ENCODE measurements at regions not wholly inside any gene's neighbourhood (a gene's known extent, or its start where the extent isn't known, plus 50 kb on each side); places are given as distances from the start of the nearest gene placed in this dataset.

GRCh38 chr5:3508395-3508794 is 87.2 kb upstream of the IRX1 start:
- no peak overlapping the region for H3K4me2 ChIP-seq (ENCODE audit: extremely low read depth, insufficient read depth, low read length)
- H3K9me3 ChIP-seq (ENCODE audit: control insufficient read depth, insufficient read depth, low read depth, low read length) = no peaks in the 10 kb centered on the region
- no peak for DNase-seq (ENCODE audit: low read depth in 2 of 2)
- TF ChIP-seq EZH2 (IDR thresholded peaks at IDR 0.05; ENCODE audit: low read length, missing control alignments) = no peak
- TF ChIP-seq CTCF (conservative IDR thresholded peaks at IDR 0.05 in 1 of 2, IDR thresholded peaks at IDR 0.05 in 1 of 2; ENCODE audit: low read depth in 1 of 2, low read length in 2 of 2) = no peak
- H4K20me1 ChIP-seq (ENCODE audit: control insufficient read depth, extremely low read depth, insufficient read depth, low read length) = no peaks in the 10 kb centered on the region
- H3K36me3 ChIP-seq (ENCODE audit: control insufficient read depth, insufficient read depth, low read length) = no peaks in the 10 kb centered on the region
- no peaks in the 10 kb centered on the region for H3K79me2 ChIP-seq (ENCODE audit: control insufficient read depth, insufficient read depth, low read length)
- no peak overlapping the region for H2AFZ ChIP-seq (ENCODE audit: low read length)
- no peaks in the 10 kb centered on the region for H3K27me3 ChIP-seq (ENCODE audit: control insufficient read depth, insufficient read depth, low read length)
- H3K27ac ChIP-seq (ENCODE audit: insufficient read depth, low read length) = no peak overlapping the region
- no peak overlapping the region for H3K4me3 ChIP-seq (replicated peaks in 1 of 4; ENCODE audit: control extremely low read depth in 1 of 4, insufficient read depth in 1 of 4, low read depth in 3 of 4, low read length in 4 of 4)
- H3K9ac ChIP-seq (ENCODE audit: insufficient read depth, low read length) = no peak overlapping the region
- H3K4me1 ChIP-seq (ENCODE audit: control insufficient read depth, extremely low read depth, insufficient read depth, low read length) = no peaks in the 10 kb centered on the region

DNA sequence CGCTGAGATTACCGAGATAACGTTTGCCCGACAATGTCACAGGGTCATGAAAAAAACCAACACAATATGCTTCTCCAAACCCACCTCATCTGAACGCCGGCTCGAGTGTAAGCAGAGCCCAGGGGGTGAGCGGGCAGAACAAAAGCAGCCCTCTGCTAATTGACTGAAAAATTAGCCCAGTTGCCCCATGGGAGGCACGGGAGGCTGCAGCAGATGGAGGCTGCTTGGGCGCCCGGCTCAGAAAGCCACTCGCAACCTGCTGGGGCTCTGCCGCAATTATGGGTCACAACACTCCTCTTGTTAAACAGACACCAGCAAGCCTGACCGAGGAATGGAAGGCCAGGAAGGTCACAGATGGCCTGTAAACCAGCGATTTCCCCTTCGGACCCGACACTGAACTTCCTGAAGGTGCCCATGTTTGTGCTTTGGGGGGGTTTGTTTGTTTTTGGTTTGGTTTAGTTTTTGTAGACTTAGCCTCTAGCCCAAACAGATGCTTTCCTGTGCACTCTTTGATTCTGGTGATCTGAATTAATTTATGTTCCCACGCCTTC is 104.6 kb upstream of the IRX1 start:
- Histone ChIP-seq H3K36me3 (ENCODE audit: control insufficient read depth, insufficient read depth, low read length) (no peaks in the 10 kb centered on the region), H3K4me2 (ENCODE audit: extremely low read depth, insufficient read depth, low read length) (no peak overlapping the region), H3K79me2 (ENCODE audit: control insufficient read depth, insufficient read depth, low read length) (no peaks in the 10 kb centered on the region), H3K27me3 (ENCODE audit: control insufficient read depth, insufficient read depth, low read length) (no peaks in the 10 kb centered on the region), H3K9me3 (ENCODE audit: control insufficient read depth, insufficient read depth, low read depth, low read length) (no peaks in the 10 kb centered on the region), H3K4me3 (replicated peaks in 1 of 4; ENCODE audit: control extremely low read depth in 1 of 4, insufficient read depth in 1 of 4, low read depth in 3 of 4, low read length in 4 of 4) (no peak overlapping the region), H2AFZ (ENCODE audit: low read length) (no peak overlapping the region), H4K20me1 (ENCODE audit: control insufficient read depth, extremely low read depth, insufficient read depth, low read length) (no peaks in the 10 kb centered on the region), H3K27ac (ENCODE audit: insufficient read depth, low read length) (no peak overlapping the region), H3K4me1 (ENCODE audit: control insufficient read depth, extremely low read depth, insufficient read depth, low read length) (no peaks in the 10 kb centered on the region), H3K9ac (ENCODE audit: insufficient read depth, low read length) (no peak overlapping the region)
- no peak for TF ChIP-seq EZH2 (IDR thresholded peaks at IDR 0.05; ENCODE audit: low read length, missing control alignments)
- no peak for TF ChIP-seq CTCF (conservative IDR thresholded peaks at IDR 0.05 in 1 of 2, IDR thresholded peaks at IDR 0.05 in 1 of 2; ENCODE audit: low read depth in 1 of 2, low read length in 2 of 2)
- DNase-seq (ENCODE audit: low read depth in 2 of 2) = no peak

DNA sequence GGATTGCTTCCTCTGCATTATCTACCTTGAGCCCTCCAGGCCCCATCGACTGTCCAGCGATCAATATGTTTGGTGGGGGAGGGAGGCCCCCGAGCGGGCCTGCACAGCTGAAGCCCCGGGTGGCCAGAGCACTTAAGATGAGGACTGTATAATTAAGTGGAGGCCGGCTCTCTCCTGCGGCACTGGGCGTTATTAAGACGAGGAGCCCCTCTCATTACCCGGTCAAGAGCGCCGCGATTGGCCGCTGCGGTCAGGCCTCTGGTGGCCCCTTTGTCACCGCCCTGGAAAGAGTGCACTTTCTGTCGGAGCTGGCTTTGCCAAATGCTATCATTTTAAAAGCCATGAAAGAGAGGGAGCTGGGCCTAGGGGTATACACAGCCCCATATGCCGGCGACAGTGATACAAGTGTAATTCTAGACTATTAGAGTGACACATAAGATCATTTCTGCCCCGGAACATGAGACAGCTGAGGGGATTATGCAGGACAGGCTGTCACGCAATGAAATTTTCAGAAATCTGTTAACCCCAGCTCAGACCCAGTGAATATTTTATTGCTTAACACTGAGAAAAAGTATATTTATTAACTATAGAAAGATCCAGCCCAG is 106.3 kb upstream of the IRX1 start:
- TF ChIP-seq CTCF (conservative IDR thresholded peaks at IDR 0.05 in 1 of 2, IDR thresholded peaks at IDR 0.05 in 1 of 2; ENCODE audit: low read depth in 1 of 2, low read length in 2 of 2) (no peak), EZH2 (IDR thresholded peaks at IDR 0.05; ENCODE audit: low read length, missing control alignments) (no peak)
- H3K9me3 ChIP-seq (ENCODE audit: control insufficient read depth, insufficient read depth, low read depth, low read length) = no peaks in the 10 kb centered on the region
- no peaks in the 10 kb centered on the region for H3K79me2 ChIP-seq (ENCODE audit: control insufficient read depth, insufficient read depth, low read length)
- H3K36me3 ChIP-seq (ENCODE audit: control insufficient read depth, insufficient read depth, low read length) = no peaks in the 10 kb centered on the region
- H3K27me3 ChIP-seq (ENCODE audit: control insufficient read depth, insufficient read depth, low read length) = no peaks in the 10 kb centered on the region
- H3K9ac ChIP-seq (ENCODE audit: insufficient read depth, low read length) = no peak overlapping the region
- H3K27ac ChIP-seq (ENCODE audit: insufficient read depth, low read length) = no peak overlapping the region
- DNase-seq (ENCODE audit: low read depth in 2 of 2) = no peak
- no peaks in the 10 kb centered on the region for H4K20me1 ChIP-seq (ENCODE audit: control insufficient read depth, extremely low read depth, insufficient read depth, low read length)
- no peak overlapping the region for H2AFZ ChIP-seq (ENCODE audit: low read length)
- no peak overlapping the region for H3K4me3 ChIP-seq (replicated peaks in 1 of 4; ENCODE audit: control extremely low read depth in 1 of 4, insufficient read depth in 1 of 4, low read depth in 3 of 4, low read length in 4 of 4)
- H3K4me1 ChIP-seq (ENCODE audit: control insufficient read depth, extremely low read depth, insufficient read depth, low read length) = no peaks in the 10 kb centered on the region
- no peak overlapping the region for H3K4me2 ChIP-seq (ENCODE audit: extremely low read depth, insufficient read depth, low read length)
